ENCODE measurements at regions not wholly inside any gene's neighbourhood (a gene's known extent, or its start where the extent isn't known, plus 50 kb on each side); places are given as distances from the start of the nearest gene placed in this dataset.

DNA sequence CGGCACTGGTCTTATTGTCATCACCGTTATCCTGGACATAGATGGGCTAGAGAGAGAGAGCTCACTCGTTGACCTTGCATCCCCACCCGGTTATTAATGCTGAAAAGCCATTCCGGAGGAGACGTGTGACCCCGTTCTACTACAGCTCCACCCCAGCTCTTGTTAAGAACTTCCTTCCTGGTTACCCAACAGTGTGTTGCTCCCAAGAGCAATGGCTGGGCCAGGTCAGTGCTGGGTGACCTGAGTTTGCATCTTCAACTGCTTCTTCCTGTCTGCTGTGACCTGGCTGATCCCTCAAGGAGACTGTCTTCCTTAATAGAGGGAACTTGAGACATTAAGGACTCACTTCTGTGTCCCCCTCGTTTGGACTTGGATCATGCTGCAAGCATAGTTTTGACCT, 96.1 kb upstream of the SDK2 start:
- 89 to 95% methylated on average over 7 to 8 of the region's 8 CpGs for WGBS, 2 experiments (ENCODE audit: insufficient coverage in 2 of 2)
- H3K27ac ChIP-seq (ENCODE audit: low read depth, low read length, severe bottlenecking), result no peak overlapping the region
- H3K4me1 ChIP-seq (ENCODE audit: control insufficient read depth, insufficient read depth, low read length, poor library complexity, severe bottlenecking), result peaks cover 6% of the 10 kb centered on the region
- no peaks in the 10 kb centered on the region for H3K9me3 ChIP-seq (ENCODE audit: control insufficient read depth, low read length)
- no peak overlapping the region for H3K4me3 ChIP-seq (ENCODE audit: extremely low read depth, insufficient read depth, low read length, poor library complexity, severe bottlenecking)
- H3K36me3 ChIP-seq (ENCODE audit: control insufficient read depth, insufficient read depth, low read length), result no peaks in the 10 kb centered on the region

DNA sequence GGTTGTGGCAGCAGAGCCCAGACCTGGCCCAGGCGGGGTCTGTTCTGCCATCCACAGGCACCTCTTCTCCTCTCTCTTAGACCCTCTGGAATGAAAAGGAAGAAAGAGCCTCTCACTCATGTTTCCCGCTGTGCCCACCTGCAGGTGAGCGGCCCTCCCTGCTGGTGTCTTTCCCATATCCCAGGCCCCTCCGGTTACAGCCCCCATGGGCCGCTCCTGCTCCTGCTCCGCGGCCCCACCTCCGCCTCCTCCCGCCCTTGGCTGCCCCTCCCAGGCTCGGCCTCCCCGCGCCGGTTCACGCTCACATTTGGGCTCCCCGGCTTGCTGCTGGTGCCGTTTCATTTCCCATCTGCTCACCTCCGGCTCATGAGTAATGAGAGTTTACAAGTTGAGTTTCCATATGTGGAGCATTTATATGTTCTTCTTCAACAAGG, 98.7 kb upstream of the SDK2 start:
- 42 to 79% methylated on average over 14 to 16 of the region's 17 CpGs for WGBS, 2 experiments (ENCODE audit: insufficient coverage in 2 of 2)

DNA sequence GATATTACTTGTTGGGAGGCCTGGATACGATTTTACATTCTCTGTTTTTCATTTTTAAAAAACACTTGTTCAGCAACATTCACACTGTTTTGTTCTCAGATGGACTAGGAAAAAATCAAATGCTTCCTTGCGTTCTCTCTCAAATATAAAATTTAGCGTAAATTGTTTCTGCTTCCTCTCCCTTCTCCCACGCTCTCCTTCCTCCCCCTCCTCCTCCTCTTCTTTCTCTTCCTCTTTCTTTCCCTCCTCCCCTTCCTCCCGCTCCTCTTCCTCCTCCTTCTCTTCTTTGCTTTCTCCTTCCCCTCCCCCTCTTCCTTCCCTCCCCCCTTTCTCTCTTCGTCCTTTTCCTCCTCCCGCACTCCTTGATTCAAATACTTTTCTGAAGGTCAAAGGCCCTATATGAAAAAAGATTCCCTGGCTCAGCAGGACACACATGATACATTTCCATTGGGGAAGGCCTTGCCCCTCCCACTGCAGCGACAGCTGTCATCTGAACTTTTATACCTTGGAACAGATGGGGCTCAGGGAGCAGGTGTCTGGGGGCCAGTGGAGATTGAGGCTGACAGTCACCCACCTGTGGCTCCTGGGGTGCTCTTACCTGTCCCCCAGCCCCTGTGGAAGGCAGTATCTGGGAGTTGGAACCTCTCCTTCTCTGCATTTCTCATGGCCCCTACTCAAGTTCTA, 99.4 kb upstream of the SDK2 start:
- 69 to 85% methylated on average over 6 of the region's 8 CpGs for WGBS, 2 experiments (ENCODE audit: insufficient coverage in 2 of 2)
- no peaks in the 10 kb centered on the region for H3K36me3 ChIP-seq (ENCODE audit: control insufficient read depth, insufficient read depth, low read length)

More for the DNA sequence above, 98.7 kb upstream of the SDK2 start:
- Histone ChIP-seq H3K4me1 (ENCODE audit: control insufficient read depth, insufficient read depth, low read length, poor library complexity, severe bottlenecking) (peaks cover 6% of the 10 kb centered on the region), H3K27ac (ENCODE audit: low read depth, low read length, severe bottlenecking) (no peak overlapping the region), H3K9me3 (ENCODE audit: control insufficient read depth, low read length) (no peaks in the 10 kb centered on the region), H3K4me3 (ENCODE audit: extremely low read depth, insufficient read depth, low read length, poor library complexity, severe bottlenecking) (no peak overlapping the region), H3K36me3 (ENCODE audit: control insufficient read depth, insufficient read depth, low read length) (no peaks in the 10 kb centered on the region)

DNA sequence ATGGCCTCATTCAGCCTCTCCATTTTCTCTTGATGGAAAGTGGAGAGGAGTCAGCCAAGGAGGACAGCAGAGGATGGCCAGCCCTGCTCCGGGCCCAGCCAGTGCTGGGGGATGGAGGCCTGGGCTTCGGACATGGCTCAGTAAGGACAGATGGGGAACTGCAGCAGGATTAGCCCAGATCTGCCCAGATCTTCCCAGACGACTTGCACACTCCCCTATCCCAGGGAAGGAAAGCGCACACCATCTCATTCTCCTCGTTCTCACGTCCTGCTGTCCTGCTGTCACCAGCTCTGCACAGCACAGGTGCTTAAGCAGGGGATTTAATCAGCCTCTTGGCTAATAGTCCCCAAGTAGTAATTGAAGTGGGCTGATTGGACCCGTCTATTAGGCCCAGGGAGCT, 100.2 kb upstream of the SDK2 start:
- Histone ChIP-seq H3K27ac (ENCODE audit: low read depth, low read length, severe bottlenecking) (no peak overlapping the region), H3K4me1 (ENCODE audit: control insufficient read depth, insufficient read depth, low read length, poor library complexity, severe bottlenecking) (no peaks in the 10 kb centered on the region), H3K36me3 (ENCODE audit: control insufficient read depth, insufficient read depth, low read length) (no peaks in the 10 kb centered on the region), H3K4me3 (ENCODE audit: extremely low read depth, insufficient read depth, low read length, poor library complexity, severe bottlenecking) (no peak overlapping the region), H3K9me3 (ENCODE audit: control insufficient read depth, low read length) (no peaks in the 10 kb centered on the region)
- WGBS, 2 experiments (ENCODE audit: insufficient coverage in 2 of 2), result 85 to 89% methylated on average over 3 to 7 of the region's 7 CpGs

More for the DNA sequence above, 99.4 kb upstream of the SDK2 start:
- H3K27ac ChIP-seq (ENCODE audit: low read depth, low read length, severe bottlenecking), result no peak overlapping the region
- no peaks in the 10 kb centered on the region for H3K9me3 ChIP-seq (ENCODE audit: control insufficient read depth, low read length)
- peaks cover 2% of the 10 kb centered on the region for H3K4me1 ChIP-seq (ENCODE audit: control insufficient read depth, insufficient read depth, low read length, poor library complexity, severe bottlenecking)
- no peak overlapping the region for H3K4me3 ChIP-seq (ENCODE audit: extremely low read depth, insufficient read depth, low read length, poor library complexity, severe bottlenecking)

DNA sequence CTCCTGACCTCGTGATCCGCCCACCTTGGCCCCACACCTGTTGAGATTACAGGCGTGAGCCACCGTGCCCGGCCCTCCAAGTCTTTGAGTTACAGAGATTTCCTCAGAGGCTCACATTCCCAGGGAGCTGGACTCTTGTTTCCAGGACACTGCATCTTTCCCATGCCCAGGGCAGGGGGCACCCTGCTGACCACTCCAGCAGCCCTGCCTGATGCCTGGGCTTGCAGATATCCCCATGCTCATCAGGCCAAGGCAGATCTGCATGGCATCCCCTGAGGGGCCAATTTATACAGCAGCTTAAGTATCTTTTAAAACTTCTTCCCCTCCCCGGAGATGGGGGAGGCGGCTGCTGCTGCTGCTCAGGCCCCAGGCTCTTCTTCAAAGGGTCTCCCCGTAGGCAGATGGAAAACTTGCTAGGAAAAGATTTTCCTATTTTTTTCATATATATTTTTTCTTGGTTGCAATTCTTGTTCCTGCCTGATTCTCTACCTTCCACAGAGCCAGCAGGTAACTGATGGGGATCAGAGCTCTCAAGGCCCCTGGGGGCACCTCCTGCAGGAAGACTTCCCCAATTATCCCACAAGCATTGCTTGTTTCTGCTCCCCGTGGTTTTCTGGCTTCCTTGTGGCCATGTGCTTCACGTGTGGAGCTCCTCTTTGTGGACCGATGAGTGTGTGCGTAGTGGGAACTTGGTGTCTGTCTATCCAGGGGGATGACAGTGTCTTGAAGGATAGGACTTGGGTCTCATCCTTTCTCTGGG, 102.2 kb upstream of the SDK2 start:
- no peaks in the 10 kb centered on the region for H3K36me3 ChIP-seq (ENCODE audit: control insufficient read depth, insufficient read depth, low read length)
- H3K27ac ChIP-seq (ENCODE audit: low read depth, low read length, severe bottlenecking), result no peak overlapping the region
- no peak overlapping the region for H3K4me3 ChIP-seq (ENCODE audit: extremely low read depth, insufficient read depth, low read length, poor library complexity, severe bottlenecking)
- H3K4me1 ChIP-seq (ENCODE audit: control insufficient read depth, insufficient read depth, low read length, poor library complexity, severe bottlenecking), result no peaks in the 10 kb centered on the region
- 83% methylated on average over 8 to 9 of the region's 12 CpGs for WGBS, 2 experiments (ENCODE audit: insufficient coverage in 2 of 2)
- no peaks in the 10 kb centered on the region for H3K9me3 ChIP-seq (ENCODE audit: control insufficient read depth, low read length)

DNA sequence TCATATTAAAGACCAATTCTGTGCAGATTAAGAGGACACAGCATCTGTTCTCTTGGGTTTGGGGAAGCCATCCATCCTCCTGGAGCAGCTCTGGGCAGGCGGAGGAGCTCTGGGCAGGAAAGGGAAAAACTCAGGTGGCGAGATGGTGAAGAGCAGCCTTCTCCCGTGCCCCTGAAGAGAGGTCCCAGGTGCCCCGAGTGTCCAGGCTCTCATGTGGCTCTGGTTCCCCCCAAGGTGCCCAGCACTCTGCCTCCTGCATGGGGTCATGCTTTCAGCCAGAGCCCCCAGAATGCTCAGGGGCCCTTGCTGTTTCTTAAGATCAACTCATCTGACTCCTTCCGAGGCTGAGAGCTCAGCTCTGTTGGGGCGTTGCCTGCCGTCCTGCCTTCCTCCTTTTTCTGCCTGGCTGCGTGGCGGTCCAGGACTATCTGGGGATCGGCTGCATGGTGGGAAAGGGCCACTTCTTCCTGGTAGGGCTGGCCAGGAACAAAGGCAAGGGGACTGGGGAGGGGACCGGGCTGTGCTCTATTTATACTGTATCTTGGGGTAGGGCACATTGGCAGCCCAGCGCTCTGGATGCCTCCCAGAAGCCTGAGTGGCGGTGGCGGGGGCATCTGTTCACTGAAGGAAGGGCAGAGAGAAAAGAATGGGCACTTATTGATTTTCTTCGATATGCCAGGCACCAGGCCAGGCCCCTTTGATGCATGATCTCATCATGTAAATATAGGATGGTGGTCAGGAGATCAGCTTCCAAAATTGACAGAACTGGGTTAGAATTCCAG, 103.2 kb upstream of the SDK2 start:
- no peak overlapping the region for H3K27ac ChIP-seq (ENCODE audit: low read depth, low read length, severe bottlenecking)
- whole genome bisulfite sequencing, 2 experiments (ENCODE audit: insufficient coverage in 2 of 2), result 91% methylated on average over 12 to 14 of the region's 15 CpGs
- H3K9me3 ChIP-seq (ENCODE audit: control insufficient read depth, low read length), result no peaks in the 10 kb centered on the region
- no peaks in the 10 kb centered on the region for H3K4me1 ChIP-seq (ENCODE audit: control insufficient read depth, insufficient read depth, low read length, poor library complexity, severe bottlenecking)
- H3K36me3 ChIP-seq (ENCODE audit: control insufficient read depth, insufficient read depth, low read length), result no peaks in the 10 kb centered on the region
- no peak overlapping the region for H3K4me3 ChIP-seq (ENCODE audit: extremely low read depth, insufficient read depth, low read length, poor library complexity, severe bottlenecking)

DNA sequence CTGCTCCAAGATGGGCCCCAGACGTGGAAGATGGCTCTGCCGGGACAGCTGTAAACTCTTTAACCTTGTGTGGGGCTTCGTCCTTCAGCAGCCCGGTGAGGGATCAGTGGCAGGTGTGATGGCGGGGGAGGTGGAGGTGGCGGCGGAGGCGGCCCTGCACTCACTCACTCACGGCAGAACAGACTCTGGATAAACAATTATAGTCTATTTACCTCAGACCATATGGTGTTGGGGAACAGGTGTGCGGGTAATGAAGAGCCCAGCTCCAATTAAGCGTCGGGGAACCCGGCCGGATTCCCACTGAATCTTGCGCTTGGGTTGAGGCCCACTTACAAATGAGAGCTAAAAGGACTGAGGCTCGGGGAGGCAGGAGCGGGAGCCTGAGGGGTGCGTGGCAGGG, 104.3 kb upstream of the SDK2 start:
- Histone ChIP-seq H3K9me3 (ENCODE audit: control insufficient read depth, low read length) (no peaks in the 10 kb centered on the region), H3K36me3 (ENCODE audit: control insufficient read depth, insufficient read depth, low read length) (no peaks in the 10 kb centered on the region), H3K27ac (ENCODE audit: low read depth, low read length, severe bottlenecking) (no peak overlapping the region), H3K4me1 (ENCODE audit: control insufficient read depth, insufficient read depth, low read length, poor library complexity, severe bottlenecking) (no peaks in the 10 kb centered on the region), H3K4me3 (ENCODE audit: extremely low read depth, insufficient read depth, low read length, poor library complexity, severe bottlenecking) (no peak overlapping the region)
- 94 to 96% methylated on average over 8 to 13 of the region's 18 CpGs for WGBS, 2 experiments (ENCODE audit: insufficient coverage in 2 of 2)

DNA sequence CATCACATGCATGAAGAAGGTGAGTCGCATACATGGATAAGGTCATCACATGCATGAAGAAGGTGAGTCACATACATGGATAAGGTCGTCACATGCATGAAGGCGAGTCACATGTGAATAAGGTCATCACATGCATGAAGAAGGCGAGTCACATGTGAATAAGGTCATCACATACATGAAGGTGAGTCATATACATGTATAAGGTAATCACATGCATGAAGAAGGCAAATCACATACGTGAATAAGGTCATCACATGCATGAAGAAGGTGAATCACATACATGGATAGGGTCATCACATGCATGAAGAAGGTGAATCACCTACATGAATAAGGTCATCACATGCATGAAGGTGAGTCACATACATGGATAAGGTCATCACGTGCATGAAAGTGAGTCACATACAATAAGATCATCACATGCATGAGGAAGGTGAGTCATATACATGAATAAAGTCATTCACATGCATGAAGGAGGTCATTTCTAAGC, 105.1 kb upstream of the SDK2 start:
- no peak overlapping the region for H3K4me3 ChIP-seq (ENCODE audit: extremely low read depth, insufficient read depth, low read length, poor library complexity, severe bottlenecking)
- no peaks in the 10 kb centered on the region for H3K4me1 ChIP-seq (ENCODE audit: control insufficient read depth, insufficient read depth, low read length, poor library complexity, severe bottlenecking)
- no peaks in the 10 kb centered on the region for H3K9me3 ChIP-seq (ENCODE audit: control insufficient read depth, low read length)
- no peak overlapping the region for H3K27ac ChIP-seq (ENCODE audit: low read depth, low read length, severe bottlenecking)
- no peaks in the 10 kb centered on the region for H3K36me3 ChIP-seq (ENCODE audit: control insufficient read depth, insufficient read depth, low read length)
- 83 to 94% methylated on average over 4 to 5 of the region's 6 CpGs for WGBS, 2 experiments (ENCODE audit: insufficient coverage in 2 of 2)

DNA sequence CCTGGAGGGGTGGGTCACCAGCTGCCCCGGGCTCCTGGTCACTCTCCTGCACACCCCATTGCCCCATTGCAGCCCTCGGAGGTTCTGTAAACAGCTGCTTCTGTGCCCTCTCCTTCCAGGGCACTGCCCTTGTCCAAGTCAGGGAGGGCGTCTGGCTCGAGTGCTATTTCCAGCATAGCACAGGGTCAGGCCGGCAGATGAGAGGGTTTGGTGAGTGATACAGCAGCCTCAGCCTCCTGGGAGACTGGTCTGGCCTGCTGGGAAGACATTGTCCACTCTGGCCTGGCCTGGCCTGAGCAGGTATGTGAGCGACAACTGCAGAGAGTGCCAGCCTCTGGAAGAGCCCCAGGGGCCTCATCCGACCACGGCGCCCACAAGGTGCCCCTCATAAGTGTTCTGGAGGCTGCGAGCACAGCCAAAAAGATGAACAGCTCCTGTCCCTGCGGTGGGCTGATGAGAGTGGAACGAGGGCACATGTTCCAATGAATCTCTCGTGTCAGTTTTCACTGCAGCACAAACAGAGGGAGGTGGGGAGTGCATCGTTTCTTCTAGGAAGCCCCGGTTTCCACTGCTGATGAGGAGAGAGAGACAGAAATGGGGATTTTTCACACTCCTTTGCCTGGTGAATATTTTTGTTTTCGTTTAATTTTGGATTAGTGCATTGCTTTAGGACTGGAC, 105.8 kb upstream of the SDK2 start:
- H3K4me1 ChIP-seq (ENCODE audit: control insufficient read depth, insufficient read depth, low read length, poor library complexity, severe bottlenecking), result no peaks in the 10 kb centered on the region
- no peak overlapping the region for H3K27ac ChIP-seq (ENCODE audit: low read depth, low read length, severe bottlenecking)
- H3K4me3 ChIP-seq (ENCODE audit: extremely low read depth, insufficient read depth, low read length, poor library complexity, severe bottlenecking), result no peak overlapping the region
- no peaks in the 10 kb centered on the region for H3K36me3 ChIP-seq (ENCODE audit: control insufficient read depth, insufficient read depth, low read length)
- 86 to 91% methylated on average over 14 to 15 of the region's 16 CpGs for WGBS, 2 experiments (ENCODE audit: insufficient coverage in 2 of 2)
- H3K9me3 ChIP-seq (ENCODE audit: control insufficient read depth, low read length), result no peaks in the 10 kb centered on the region

DNA sequence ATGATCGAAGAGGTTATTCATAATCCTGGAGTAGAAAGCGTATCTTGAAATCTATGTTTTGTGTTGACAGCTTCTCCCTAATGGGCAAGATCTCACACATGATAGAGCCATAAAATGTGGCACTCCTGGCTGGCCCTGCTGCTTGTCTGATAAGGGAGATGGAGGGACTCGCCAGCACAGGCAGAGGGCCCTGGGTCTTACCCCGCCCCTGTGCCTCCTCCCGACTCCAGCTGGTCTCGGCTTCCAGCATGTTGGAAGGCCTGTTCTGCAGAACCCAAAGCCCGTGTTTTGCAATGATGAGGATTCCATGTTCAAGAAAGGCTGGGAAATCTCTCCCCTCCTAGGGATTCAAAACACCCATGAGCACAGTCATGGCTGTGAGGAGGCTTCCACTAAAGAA, 106.7 kb upstream of the SDK2 start:
- no peaks in the 10 kb centered on the region for H3K4me1 ChIP-seq (ENCODE audit: control insufficient read depth, insufficient read depth, low read length, poor library complexity, severe bottlenecking)
- H3K27ac ChIP-seq (ENCODE audit: low read depth, low read length, severe bottlenecking), result no peak overlapping the region
- H3K36me3 ChIP-seq (ENCODE audit: control insufficient read depth, insufficient read depth, low read length), result no peaks in the 10 kb centered on the region
- no peak overlapping the region for H3K4me3 ChIP-seq (ENCODE audit: extremely low read depth, insufficient read depth, low read length, poor library complexity, severe bottlenecking)
- H3K9me3 ChIP-seq (ENCODE audit: control insufficient read depth, low read length), result no peaks in the 10 kb centered on the region
- 69 to 72% methylated on average over 4 to 5 of the region's 7 CpGs for WGBS, 2 experiments (ENCODE audit: insufficient coverage in 2 of 2)

All from mesodermal cell (in vitro differentiated cells).